Hematopoietic multipotent progenitor cell treated with erythropoietin and hydrocortisone succinate and interleukin-3 and kit ligand, for 15 days (in vitro differentiated cells): ENCODE measurements at regions not wholly inside any gene's neighbourhood (a gene's known extent, or its start where the extent isn't known, plus 50 kb on each side); places are given as distances from the start of the nearest gene placed in this dataset.

ENCODE experiments used
- DNase-seq: peaks from one replicate; pipeline ENCODE4 v3.0.0-alpha.2; 2015; ENCODE audit warnings: low spot score

- no peak for DNase-seq
These were observed 540.7 kb upstream of the NECTIN3 start for GRCh38 chr3:110530902-110531301.

- no peak for DNase-seq
These were observed 538.5 kb upstream of the NECTIN3 start for GRCh38 chr3:110533089-110533488.

GRCh38 chr3:110542552-110543150 is 529.0 kb upstream of the NECTIN3 start:
- no peak for DNase-seq

GRCh38 chr3:110544730-110545129 is 526.9 kb upstream of the NECTIN3 start:
- DNase-seq: no peak

- DNase-seq: no peak
These were observed 521.1 kb upstream of the NECTIN3 start for GRCh38 chr3:110550511-110550910.

GRCh38 chr3:110562621-110563020 is 509.0 kb upstream of the NECTIN3 start:
- no peak for DNase-seq

GRCh38 chr3:110564674-110565073 is 506.9 kb upstream of the NECTIN3 start:
- no peak for DNase-seq

- DNase-seq: no peak
These were observed 504.6 kb upstream of the NECTIN3 start for GRCh38 chr3:110567029-110567428.

GRCh38 chr3:110568246-110568645 is 503.4 kb upstream of the NECTIN3 start:
- no peak for DNase-seq

GRCh38 chr3:110569073-110569472 is 502.5 kb upstream of the NECTIN3 start:
- no peak for DNase-seq

GRCh38 chr3:110575702-110576101 is 495.9 kb upstream of the NECTIN3 start:
- DNase-seq: no peak

GRCh38 chr3:110576960-110577359 is 494.7 kb upstream of the NECTIN3 start:
- DNase-seq: no peak

GRCh38 chr3:110577854-110578253 is 493.8 kb upstream of the NECTIN3 start:
- no peak for DNase-seq

GRCh38 chr3:110579840-110580550 is 491.6 kb upstream of the NECTIN3 start:
- no peak for DNase-seq

- no peak for DNase-seq
These were observed 488.2 kb upstream of the NECTIN3 start for GRCh38 chr3:110583373-110583935.

- no peak for DNase-seq
These were observed 482.7 kb upstream of the NECTIN3 start for GRCh38 chr3:110588906-110589305.

- DNase-seq: no peak
These were observed 482.3 kb upstream of the NECTIN3 start for GRCh38 chr3:110589341-110589740.

- no peak for DNase-seq
These were observed 477.9 kb upstream of the NECTIN3 start for GRCh38 chr3:110593749-110594148.

- no peak for DNase-seq
These were observed 472.6 kb upstream of the NECTIN3 start for GRCh38 chr3:110598847-110599490.

- no peak for DNase-seq
These were observed 463.1 kb upstream of the NECTIN3 start for GRCh38 chr3:110608566-110608965.

GRCh38 chr3:110612045-110612444 is 459.6 kb upstream of the NECTIN3 start:
- DNase-seq: no peak

- no peak for DNase-seq
These were observed 457.4 kb upstream of the NECTIN3 start for GRCh38 chr3:110614186-110614585.

- no peak for DNase-seq
These were observed 456.2 kb upstream of the NECTIN3 start for GRCh38 chr3:110615454-110615853.
